ENCODE measurements at regions not wholly inside any gene's neighbourhood (a gene's known extent, or its start where the extent isn't known, plus 50 kb on each side); places are given as distances from the start of the nearest gene placed in this dataset.

- peaks cover 0 to 2% (median 0%) of the 10 kb centered on the region in 4 donors for H3K27me3 ChIP-seq (ENCODE audit: control insufficient read depth in 4 of 4, insufficient read depth in 4 of 4, low read length in 3 of 4)
- no peak overlapping the region for H3K4me3 ChIP-seq (ENCODE audit: low read depth in 1 of 3, low read length in 3 of 3)
- H3K27ac ChIP-seq (ENCODE audit: low read depth in 1 of 2, low read length in 2 of 2) = no peak overlapping the region
- no peak overlapping the region for H3K9ac ChIP-seq (ENCODE audit: low read depth in 1 of 2, low read length in 2 of 2)
- no peaks in the 10 kb centered on the region for H3K36me3 ChIP-seq (ENCODE audit: control insufficient read depth in 4 of 4, insufficient read depth in 3 of 4, low read depth in 1 of 4, low read length in 3 of 4)
- 74% methylated on average over 12 of the region's 12 CpGs for WGBS
- H3K9me3 ChIP-seq (ENCODE audit: control insufficient read depth in 4 of 4, low read length in 3 of 4) = peaks cover 0 to 2% (median 0%) of the 10 kb centered on the region in 4 donors
- H3K4me1 ChIP-seq (ENCODE audit: control insufficient read depth in 4 of 4, insufficient read depth in 4 of 4, low read length in 3 of 4) = no peaks in the 10 kb centered on the region
- TF ChIP-seq NR2F2 (IDR thresholded peaks at IDR 0.05) (no peak), FOXA2 (IDR thresholded peaks at IDR 0.05) (no peak), SP1 (IDR thresholded peaks at IDR 0.05) (no peak), CTCF (IDR thresholded peaks at IDR 0.05; ENCODE audit: low read depth, low read length, missing input control) (no peak), GABPA (IDR thresholded peaks at IDR 0.05 in 1 of 2, conservative IDR thresholded peaks at IDR 0.05 in 1 of 2) (no peak), FOXA1 (IDR thresholded peaks at IDR 0.05) (no peak), RAD21 (IDR thresholded peaks at IDR 0.05) (no peak), JUND (IDR thresholded peaks at IDR 0.05) (no peak), MAX (IDR thresholded peaks at IDR 0.05) (no peak), ZBTB33 (IDR thresholded peaks at IDR 0.05) (no peak)
- DNase-seq (ENCODE audit: low spot score) = no peak
Measured at GRCh38 chr14:106199097-106199496, 672.7 kb downstream of the TMEM121 start.

GRCh38 chr14:106200541-106201315 lies 674.3 kb downstream of the TMEM121 start:
- no peak overlapping the region for H3K9ac ChIP-seq (ENCODE audit: low read depth in 1 of 2, low read length in 2 of 2)
- H3K9me3 ChIP-seq (ENCODE audit: control insufficient read depth in 4 of 4, low read length in 3 of 4) = peaks cover 0 to 2% (median 0%) of the 10 kb centered on the region in 4 donors
- peaks cover 0 to 2% (median 0%) of the 10 kb centered on the region in 4 donors for H3K27me3 ChIP-seq (ENCODE audit: control insufficient read depth in 4 of 4, insufficient read depth in 4 of 4, low read length in 3 of 4)
- no peak for DNase-seq (ENCODE audit: low spot score)
- no peaks in the 10 kb centered on the region for H3K36me3 ChIP-seq (ENCODE audit: control insufficient read depth in 4 of 4, insufficient read depth in 3 of 4, low read depth in 1 of 4, low read length in 3 of 4)
- TF ChIP-seq RAD21 (IDR thresholded peaks at IDR 0.05) (no peak), MAX (IDR thresholded peaks at IDR 0.05) (no peak), NR2F2 (IDR thresholded peaks at IDR 0.05) (no peak), ZBTB33 (IDR thresholded peaks at IDR 0.05) (no peak), HNF4A (conservative IDR thresholded peaks at IDR 0.05) (no peak), JUND (IDR thresholded peaks at IDR 0.05) (no peak), EGR1 (IDR thresholded peaks at IDR 0.05; ENCODE audit: low read depth in 2 of 2) (no peak), SP1 (IDR thresholded peaks at IDR 0.05) (no peak), CTCF (IDR thresholded peaks at IDR 0.05; ENCODE audit: low read depth, low read length, missing input control) (no peak), HNF4G (IDR thresholded peaks at IDR 0.05) (no peak), RXRA (IDR thresholded peaks at IDR 0.05) (no peak), YY1 (IDR thresholded peaks at IDR 0.05) (no peak), FOXA1 (IDR thresholded peaks at IDR 0.05) (no peak)
- H3K4me3 ChIP-seq (ENCODE audit: low read depth in 1 of 3, low read length in 3 of 3) = no peak overlapping the region
- 81% methylated on average over 25 of the region's 25 CpGs for WGBS
- no peak overlapping the region for H3K27ac ChIP-seq (ENCODE audit: low read depth in 1 of 2, low read length in 2 of 2)
- H3K4me1 ChIP-seq (ENCODE audit: control insufficient read depth in 4 of 4, insufficient read depth in 4 of 4, low read length in 3 of 4) = no peaks in the 10 kb centered on the region
